ENCODE measurements at regions not wholly inside any gene's neighbourhood (a gene's known extent, or its start where the extent isn't known, plus 50 kb on each side); places are given as distances from the start of the nearest gene placed in this dataset.
"Not testable (repeated sequence)": the region's sequence is repeated elsewhere in the genome, so short reads cannot be mapped to it uniquely, and the experiment has no call there.

GRCh38 chr7:34337163-34337562 is 320.9 kb upstream of the NPSR1 start:
- TF ChIP-seq POLR2AphosphoS5 (IDR thresholded peaks at IDR 0.05; ENCODE audit: low read depth, low read length) (no peak), TAF1 (IDR thresholded peaks at IDR 0.05; ENCODE audit: low read depth, low read length) (no peak), POLR2A (IDR thresholded peaks at IDR 0.05; ENCODE audit: low read depth, low read length) (no peak), PAX5 (IDR thresholded peaks at IDR 0.05; ENCODE audit: insufficient read depth, low read length, severe bottlenecking) (no peak), POU2F2 (IDR thresholded peaks at IDR 0.05; ENCODE audit: low read depth, low read length) (no peak), SPI1 (IDR thresholded peaks at IDR 0.05; ENCODE audit: low read depth, low read length) (no peak)
- DNase-seq (ENCODE audit: insufficient read length, low spot score) (no peak), FAIRE-seq (no peak)

- DNase-seq (ENCODE audit: insufficient read length, low spot score) (no peak), FAIRE-seq (no peak)
- TF ChIP-seq PAX5 (IDR thresholded peaks at IDR 0.05; ENCODE audit: insufficient read depth, low read length, severe bottlenecking) (no peak), TAF1 (IDR thresholded peaks at IDR 0.05; ENCODE audit: low read depth, low read length) (no peak), POU2F2 (IDR thresholded peaks at IDR 0.05; ENCODE audit: low read depth, low read length) (no peak), POLR2AphosphoS5 (IDR thresholded peaks at IDR 0.05; ENCODE audit: low read depth, low read length) (no peak), POLR2A (IDR thresholded peaks at IDR 0.05; ENCODE audit: low read depth, low read length) (no peak), SPI1 (IDR thresholded peaks at IDR 0.05; ENCODE audit: low read depth, low read length) (no peak)
These were observed 319.0 kb upstream of the NPSR1 start for GRCh38 chr7:34338961-34339526.

- no peak for DNase-seq (ENCODE audit: insufficient read length, low spot score)
- TF ChIP-seq POLR2AphosphoS5 (IDR thresholded peaks at IDR 0.05; ENCODE audit: low read depth, low read length) (no peak), POU2F2 (IDR thresholded peaks at IDR 0.05; ENCODE audit: low read depth, low read length) (no peak), TAF1 (IDR thresholded peaks at IDR 0.05; ENCODE audit: low read depth, low read length) (no peak), SPI1 (IDR thresholded peaks at IDR 0.05; ENCODE audit: low read depth, low read length) (no peak), PAX5 (IDR thresholded peaks at IDR 0.05; ENCODE audit: insufficient read depth, low read length, severe bottlenecking) (no peak), POLR2A (IDR thresholded peaks at IDR 0.05; ENCODE audit: low read depth, low read length) (no peak)
- no peak for FAIRE-seq
These were observed 316.7 kb upstream of the NPSR1 start for GRCh38 chr7:34341326-34341725.

- no peak for TF ChIP-seq POLR2A (IDR thresholded peaks at IDR 0.05; ENCODE audit: low read depth, low read length)
- TF ChIP-seq POU2F2 (IDR thresholded peaks at IDR 0.05; ENCODE audit: low read depth, low read length) = no peak
- no peak for TF ChIP-seq SPI1 (IDR thresholded peaks at IDR 0.05; ENCODE audit: low read depth, low read length)
- TF ChIP-seq POLR2AphosphoS5 (IDR thresholded peaks at IDR 0.05; ENCODE audit: low read depth, low read length) = no peak
- no peak for TF ChIP-seq TAF1 (IDR thresholded peaks at IDR 0.05; ENCODE audit: low read depth, low read length)
- no peak for TF ChIP-seq PAX5 (IDR thresholded peaks at IDR 0.05; ENCODE audit: insufficient read depth, low read length, severe bottlenecking)
- DNase-seq (ENCODE audit: insufficient read length, low spot score) (no peak), FAIRE-seq (no peak)
These were observed 315.6 kb upstream of the NPSR1 start for GRCh38 chr7:34342387-34342786.

GRCh38 chr7:34343667-34344066 is 314.4 kb upstream of the NPSR1 start:
- TF ChIP-seq SPI1 (IDR thresholded peaks at IDR 0.05; ENCODE audit: low read depth, low read length) (no peak), POU2F2 (IDR thresholded peaks at IDR 0.05; ENCODE audit: low read depth, low read length) (no peak), POLR2A (IDR thresholded peaks at IDR 0.05; ENCODE audit: low read depth, low read length) (no peak), POLR2AphosphoS5 (IDR thresholded peaks at IDR 0.05; ENCODE audit: low read depth, low read length) (no peak)
- FAIRE-seq = no peak
- no peak for DNase-seq (ENCODE audit: insufficient read length, low spot score)

- no peak for FAIRE-seq
- TF ChIP-seq POU2F2 (IDR thresholded peaks at IDR 0.05; ENCODE audit: low read depth, low read length) = no peak
- DNase-seq (ENCODE audit: insufficient read length, low spot score) = no peak
These were observed 304.0 kb upstream of the NPSR1 start for GRCh38 chr7:34354011-34354410.

GRCh38 chr7:34354899-34355298 is 303.1 kb upstream of the NPSR1 start:
- TF ChIP-seq POLR2A (IDR thresholded peaks at IDR 0.05; ENCODE audit: low read depth, low read length) (no peak), TAF1 (IDR thresholded peaks at IDR 0.05; ENCODE audit: low read depth, low read length) (no peak), POU2F2 (IDR thresholded peaks at IDR 0.05; ENCODE audit: low read depth, low read length) (no peak), SPI1 (IDR thresholded peaks at IDR 0.05; ENCODE audit: low read depth, low read length) (no peak), PAX5 (IDR thresholded peaks at IDR 0.05; ENCODE audit: insufficient read depth, low read length, severe bottlenecking) (no peak), POLR2AphosphoS5 (IDR thresholded peaks at IDR 0.05; ENCODE audit: low read depth, low read length) (no peak)
- FAIRE-seq (no peak), DNase-seq (ENCODE audit: insufficient read length, low spot score) (no peak)

- no peak for FAIRE-seq
- TF ChIP-seq POLR2A (IDR thresholded peaks at IDR 0.05; ENCODE audit: low read depth, low read length) = no peak
- no peak for TF ChIP-seq SPI1 (IDR thresholded peaks at IDR 0.05; ENCODE audit: low read depth, low read length)
- no peak for TF ChIP-seq PAX5 (IDR thresholded peaks at IDR 0.05; ENCODE audit: insufficient read depth, low read length, severe bottlenecking)
- no peak for TF ChIP-seq POLR2AphosphoS5 (IDR thresholded peaks at IDR 0.05; ENCODE audit: low read depth, low read length)
- TF ChIP-seq POU2F2 (IDR thresholded peaks at IDR 0.05; ENCODE audit: low read depth, low read length) = no peak
- no peak for TF ChIP-seq TAF1 (IDR thresholded peaks at IDR 0.05; ENCODE audit: low read depth, low read length)
- no peak for DNase-seq (ENCODE audit: insufficient read length, low spot score)
These were observed 300.9 kb upstream of the NPSR1 start for GRCh38 chr7:34357068-34357467.

GRCh38 chr7:34357946-34358345 is 300.1 kb upstream of the NPSR1 start:
- TF ChIP-seq POLR2AphosphoS5 (IDR thresholded peaks at IDR 0.05; ENCODE audit: low read depth, low read length) (no peak), POU2F2 (IDR thresholded peaks at IDR 0.05; ENCODE audit: low read depth, low read length) (no peak), SPI1 (IDR thresholded peaks at IDR 0.05; ENCODE audit: low read depth, low read length) (no peak), POLR2A (IDR thresholded peaks at IDR 0.05; ENCODE audit: low read depth, low read length) (no peak), PAX5 (IDR thresholded peaks at IDR 0.05; ENCODE audit: insufficient read depth, low read length, severe bottlenecking) (no peak)
- no peak for DNase-seq (ENCODE audit: insufficient read length, low spot score)
- no peak for FAIRE-seq

- FAIRE-seq; DNase-seq (ENCODE audit: insufficient read length, low spot score): not testable (repeated sequence)
These were observed 299.4 kb upstream of the NPSR1 start for GRCh38 chr7:34358578-34358977.
